Calu3 (cell line): ENCODE measurements at regions not wholly inside any gene's neighbourhood (a gene's known extent, or its start where the extent isn't known, plus 50 kb on each side); places are given as distances from the start of the nearest gene placed in this dataset.

Source experiments
- BruUV-seq: library from RNA; stranded (reverse); fragments of 400-500 nt; replicated peaks from 2 replicates; lab custom pipeline; 2021; lab: Mats Ljungman, UMichigan
- CTCF ChIA-PET: fragments of 300-600 bp; sonication (Branson Sonifier 250); formaldehyde crosslinking; loops from one replicate; lab custom pipeline; 2022; ENCODE audit warnings: antibody characterized with exemption; lab: Charles Lee
- DNase-seq: peaks from one replicate; pipeline ENCODE4 v3.0.0; 2022
- H3K27ac Mint-ChIP-seq: one replicate; pipeline ENCODE4 v1.8.0; 2022; ENCODE audit warnings: mixed read lengths; ENCODE audit not compliant: unreplicated experiment
- H3K27me3 Mint-ChIP-seq: one replicate; pipeline ENCODE4 v1.8.0; 2022; ENCODE audit warnings: mixed read lengths; ENCODE audit not compliant: unreplicated experiment
- H3K36me3 Mint-ChIP-seq: one replicate; pipeline ENCODE4 v1.8.0; 2022; ENCODE audit warnings: mild to moderate bottlenecking, moderate library complexity, mixed read lengths; ENCODE audit not compliant: insufficient read depth, unreplicated experiment
- H3K4me1 Mint-ChIP-seq: one replicate; pipeline ENCODE4 v1.8.0; 2022; ENCODE audit warnings: mild to moderate bottlenecking, low read depth, mixed read lengths; ENCODE audit not compliant: unreplicated experiment
- H3K4me3 Mint-ChIP-seq: one replicate; pipeline ENCODE4 v1.8.0; 2022; ENCODE audit warnings: mild to moderate bottlenecking, low read depth, moderate library complexity, mixed read lengths; ENCODE audit not compliant: unreplicated experiment
- H3K9me3 Mint-ChIP-seq: one replicate; pipeline ENCODE4 v1.8.0; 2022; ENCODE audit warnings: low read depth, mixed read lengths; ENCODE audit not compliant: unreplicated experiment
- CTCF ChIP-seq: fragments of 200-600 bp; IDR thresholded peaks from one replicate; pipeline ENCODE4 v1.8.0; 2022; ENCODE audit warnings: antibody characterized with exemption; ENCODE audit not compliant: unreplicated experiment
- intact Hi-C: fragments of 100-400 bp; cut with micrococcal nuclease; formaldehyde crosslinking; loops from one replicate; pipeline ENCODE4 v1.10.0; 2022; ENCODE audit not compliant: unreplicated experiment

GRCh38 chr4:175190654-175191053, 272.5 kb downstream of the ADAM29 start:
- no peak for TF ChIP-seq CTCF

GRCh38 chr4:175198056-175198455, 279.9 kb downstream of the ADAM29 start:
- DNase-seq: no peak
- H3K27ac Mint-ChIP-seq: no peak overlapping the region
- no peak overlapping the region for H3K4me3 Mint-ChIP-seq
- intact Hi-C loops: loop anchor here (10.0 kb wide), 1 partner anchor 337 kb away; no protein-coding TSS in a partner anchor
- peaks cover 11% of the 10 kb centered on the region for H3K4me1 Mint-ChIP-seq
- no TSS peak for BruUV-seq
- H3K27me3 Mint-ChIP-seq: no peaks in the 10 kb centered on the region
- TF ChIP-seq CTCF: no peak
- CTCF ChIA-PET: no interaction called here
- H3K36me3 Mint-ChIP-seq: no peaks in the 10 kb centered on the region
- no peaks in the 10 kb centered on the region for H3K9me3 Mint-ChIP-seq

More at GRCh38 chr4:175190654-175191053, 272.5 kb downstream of the ADAM29 start:
- Mint-ChIP-seq H3K27ac (no peak overlapping the region), H3K9me3 (no peaks in the 10 kb centered on the region), H3K27me3 (no peaks in the 10 kb centered on the region), H3K4me3 (no peak overlapping the region), H3K36me3 (no peaks in the 10 kb centered on the region), H3K4me1 (peaks cover 11% of the 10 kb centered on the region)
- CTCF ChIA-PET: no interaction called here
- no TSS peak for BruUV-seq
- intact Hi-C loops: loop anchor here (10.0 kb wide), 1 partner anchor 344 kb away; no protein-coding TSS in a partner anchor
- no peak for DNase-seq

- no peak for DNase-seq
- Mint-ChIP-seq H3K27ac (no peak overlapping the region), H3K27me3 (no peaks in the 10 kb centered on the region), H3K4me1 (no peaks in the 10 kb centered on the region), H3K4me3 (no peak overlapping the region), H3K9me3 (peaks cover 7% of the 10 kb centered on the region), H3K36me3 (no peaks in the 10 kb centered on the region)
- intact Hi-C loops: no loop called here
- CTCF ChIA-PET: no interaction called here
- BruUV-seq: no TSS peak
- no peak for TF ChIP-seq CTCF
These were observed 297.1 kb downstream of the ADAM29 start for GRCh38 chr4:175215208-175215607.

- no peak overlapping the region for H3K27ac Mint-ChIP-seq
- no peaks in the 10 kb centered on the region for H3K36me3 Mint-ChIP-seq
- TF ChIP-seq CTCF: no peak
- no peaks in the 10 kb centered on the region for H3K27me3 Mint-ChIP-seq
- DNase-seq: no peak
- H3K4me1 Mint-ChIP-seq: no peaks in the 10 kb centered on the region
- BruUV-seq: no TSS peak
- peaks cover 7% of the 10 kb centered on the region for H3K9me3 Mint-ChIP-seq
- CTCF ChIA-PET: no interaction called here
- H3K4me3 Mint-ChIP-seq: no peak overlapping the region
- intact Hi-C loops: no loop called here
These were observed 297.5 kb downstream of the ADAM29 start for GRCh38 chr4:175215657-175216056.
